ENCODE measurements at regions not wholly inside any gene's neighbourhood (a gene's known extent, or its start where the extent isn't known, plus 50 kb on each side); places are given as distances from the start of the nearest gene placed in this dataset.
A peak's percentile ranks its signal among the peaks of the same experiment; 100 is the strongest.
"Not testable (repeated sequence)": the region's sequence is repeated elsewhere in the genome, so short reads cannot be mapped to it uniquely, and the experiment has no call there.

GRCh38 chr15:20194591-20195198 lies 346.9 kb downstream of the GOLGA6L6 start:
- TF ChIP-seq CTCF (IDR thresholded peaks at IDR 0.05 in 8 of 11, conservative IDR thresholded peaks at IDR 0.05 in 3 of 11), result peak in 5 of 11 experiments; percentile 26 to 47 (median 34)
- TF ChIP-seq POLR2AphosphoS5 (IDR thresholded peaks at IDR 0.05), result not testable (repeated sequence)
